HepG2 (cell line): ENCODE measurements at regions not wholly inside any gene's neighbourhood (a gene's known extent, or its start where the extent isn't known, plus 50 kb on each side); places are given as distances from the start of the nearest gene placed in this dataset.

Source experiments
- BRCA1 ChIP-seq: sonication (generic); formaldehyde crosslinking; IDR thresholded peaks from 2 replicates; pipeline ENCODE4 v1.4.0; 2020; ENCODE audit warnings: missing genetic modification reagents
- HIC2 ChIP-seq: sonication (generic); formaldehyde crosslinking; IDR thresholded peaks from 2 replicates; pipeline ENCODE4 v1.9.0; 2022; ENCODE audit warnings: low read depth, missing genetic modification reagents
- HNF1B ChIP-seq: sonication (generic); formaldehyde crosslinking; IDR thresholded peaks from 2 replicates; pipeline ENCODE4 v1.5.1; 2020; ENCODE audit warnings: mild to moderate bottlenecking, moderate library complexity, missing genetic modification reagents
- HOXD1 ChIP-seq: sonication (generic); formaldehyde crosslinking; IDR thresholded peaks from 2 replicates; pipeline ENCODE4 v1.5.0; 2020; ENCODE audit warnings: missing genetic modification reagents
- KAT2B ChIP-seq: fragments of 150-350 bp; IDR thresholded peaks from 2 replicates; pipeline ENCODE4 v1.6.1; 2014; ENCODE audit warnings: low read depth, low read length, borderline replicate concordance
- KDM4B ChIP-seq: sonication (generic); formaldehyde crosslinking; IDR thresholded peaks from 2 replicates; pipeline ENCODE4 v1.4.0; 2020; ENCODE audit warnings: missing genetic modification reagents
- NR3C1 ChIP-seq: sonication (generic); formaldehyde crosslinking; IDR thresholded peaks from 2 replicates; pipeline ENCODE4 v1.4.0; 2020; ENCODE audit warnings: missing genetic modification reagents
- ONECUT2 ChIP-seq: sonication (generic); formaldehyde crosslinking; IDR thresholded peaks from 2 replicates; pipeline ENCODE4 v1.4.0; 2020; ENCODE audit warnings: missing genetic modification reagents
- PCBP1 ChIP-seq: fragments of 200-400 bp; formaldehyde crosslinking; IDR thresholded peaks from 2 replicates; pipeline ENCODE4 v1.6.1; 2017; ENCODE audit warnings: mild to moderate bottlenecking, low read depth, low read length, borderline replicate concordance
- SAP130 ChIP-seq: IDR thresholded peaks from 2 replicates; pipeline ENCODE4 v1.6.1; 2016; ENCODE audit warnings: low read depth
- SP2 ChIP-seq: sonication (generic); formaldehyde crosslinking; IDR thresholded peaks from 2 replicates; pipeline ENCODE4 v1.5.1; 2020; ENCODE audit warnings: mild to moderate bottlenecking, missing genetic modification reagents
- THAP8 ChIP-seq: sonication (generic); formaldehyde crosslinking; IDR thresholded peaks from 2 replicates; pipeline ENCODE4 v1.5.1; 2020; ENCODE audit warnings: missing genetic modification reagents, mild to moderate bottlenecking, borderline replicate concordance
- TOPORS ChIP-seq: sonication (generic); formaldehyde crosslinking; IDR thresholded peaks from 2 replicates; pipeline ENCODE4 v1.8.0; 2023; ENCODE audit warnings: mild to moderate bottlenecking, missing genetic modification reagents
- ZEB1 ChIP-seq: IDR thresholded peaks from 2 replicates; pipeline ENCODE4 v1.6.1; 2012; ENCODE audit warnings: mild to moderate bottlenecking, low read depth, inconsistent platforms; ENCODE audit not compliant: insufficient replicate concordance
- ZNF318 ChIP-seq: sonication (generic); formaldehyde crosslinking; IDR thresholded peaks from 2 replicates; pipeline ENCODE4 v1.4.0; 2020; ENCODE audit warnings: mild to moderate bottlenecking, missing genetic modification reagents
- ZNF367 ChIP-seq: sonication (generic); formaldehyde crosslinking; IDR thresholded peaks from 2 replicates; pipeline ENCODE4 v1.4.0; 2020; ENCODE audit warnings: missing genetic modification reagents, borderline replicate concordance
- ZNF607 ChIP-seq: sonication (generic); formaldehyde crosslinking; IDR thresholded peaks from 2 replicates; pipeline ENCODE4 v1.5.1; 2020; ENCODE audit warnings: missing genetic modification reagents, mild to moderate bottlenecking, borderline replicate concordance
- ZNF781 ChIP-seq: sonication (generic); formaldehyde crosslinking; IDR thresholded peaks from 2 replicates; pipeline ENCODE4 v1.5.1; 2020; ENCODE audit warnings: borderline replicate concordance, mild to moderate bottlenecking, missing genetic modification reagents; ENCODE audit errors: not compliant biosample characterization
- ZSCAN31 ChIP-seq: sonication (generic); formaldehyde crosslinking; IDR thresholded peaks from 2 replicates; pipeline ENCODE4 v1.5.0; 2020; ENCODE audit warnings: low read depth, mild to moderate bottlenecking, missing genetic modification reagents

- no peak for TF ChIP-seq ZNF318 (CRISPR knock-in tag)
- TF ChIP-seq HOXD1 (CRISPR knock-in tag) = 0 out of 2 replicates have a peak, but pooled peaks have one; percentile 18
- TF ChIP-seq TOPORS (CRISPR knock-in tag) = no peak
- TF ChIP-seq BRCA1 (CRISPR knock-in tag) = no peak
- peak; percentile 20; the same call in 1 of the 2 replicates for TF ChIP-seq HIC2 (CRISPR knock-in tag)
- TF ChIP-seq PCBP1 = no peak
- TF ChIP-seq ZNF607 = no peak
- no peak for TF ChIP-seq ZNF781 (CRISPR knock-in tag)
- no peak for TF ChIP-seq ONECUT2 (CRISPR knock-in tag)
- TF ChIP-seq ZNF367 = no peak
- TF ChIP-seq ZSCAN31 = no peak
- no peak for TF ChIP-seq KDM4B
- no peak for TF ChIP-seq ZEB1
- no peak for TF ChIP-seq KAT2B
- TF ChIP-seq NR3C1 (CRISPR knock-in tag) = no peak
- TF ChIP-seq SAP130 (CRISPR knock-in tag) = peak; percentile 55
- no peak for TF ChIP-seq THAP8 (CRISPR knock-in tag)
- TF ChIP-seq SP2 = no peak
- peak; percentile 95 for TF ChIP-seq HNF1B (CRISPR knock-in tag)
Observed at GRCh38 chr17:28258347-28258887, 60.6 kb upstream of the TMEM97 start (continued).
